Peyer's patch (tissue), 4 donors: ENCODE measurements at regions not wholly inside any gene's neighbourhood (a gene's known extent, or its start where the extent isn't known, plus 50 kb on each side); places are given as distances from the start of the nearest gene placed in this dataset.

Experiments used
- POLR2A ChIP-seq, 2 donors: fragments of 450-650 bp; IDR thresholded peaks; one replicate each; pipeline ENCODE4 v1.5.1; 2017; ENCODE audit warnings: antibody characterized with exemption in 2 of 2, mild to moderate bottlenecking in 2 of 2, moderate library complexity in 2 of 2
- TF ChIP-seq, protein P1 (sequence below), 6 experiments: fragments of 450-650 bp in 4 of 6; fragments of 200-600 bp in 2 of 6; sonication (generic) in 1 of 6; IDR thresholded peaks; one replicate each; pipeline ENCODE4 v1.5.1; 2017 to 2019; ENCODE audit warnings: antibody characterized with exemption in 6 of 6, mild to moderate bottlenecking in 3 of 6, moderate library complexity in 1 of 6

DNA sequence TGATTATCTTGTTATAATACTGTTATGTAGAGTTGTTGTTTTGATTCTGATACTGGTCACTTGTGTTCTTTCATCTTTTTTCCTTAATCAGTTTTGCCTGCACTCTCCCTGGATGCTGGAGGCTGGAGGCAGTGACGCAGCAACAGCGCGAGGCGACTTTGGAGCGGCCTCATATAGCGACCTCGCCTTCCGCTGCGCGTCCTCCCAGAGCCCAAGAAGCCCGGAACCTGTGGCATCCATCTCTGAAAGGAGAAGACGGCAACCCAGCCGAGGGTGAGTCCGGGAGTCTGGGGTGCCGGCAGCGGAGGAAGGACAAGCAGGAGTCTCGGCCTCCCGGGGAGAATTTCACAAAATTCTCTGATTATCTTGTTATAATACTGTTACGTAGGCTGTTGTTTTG is 161.2 kb downstream of the ZNF33B start:
- TF ChIP-seq, protein P1, sequence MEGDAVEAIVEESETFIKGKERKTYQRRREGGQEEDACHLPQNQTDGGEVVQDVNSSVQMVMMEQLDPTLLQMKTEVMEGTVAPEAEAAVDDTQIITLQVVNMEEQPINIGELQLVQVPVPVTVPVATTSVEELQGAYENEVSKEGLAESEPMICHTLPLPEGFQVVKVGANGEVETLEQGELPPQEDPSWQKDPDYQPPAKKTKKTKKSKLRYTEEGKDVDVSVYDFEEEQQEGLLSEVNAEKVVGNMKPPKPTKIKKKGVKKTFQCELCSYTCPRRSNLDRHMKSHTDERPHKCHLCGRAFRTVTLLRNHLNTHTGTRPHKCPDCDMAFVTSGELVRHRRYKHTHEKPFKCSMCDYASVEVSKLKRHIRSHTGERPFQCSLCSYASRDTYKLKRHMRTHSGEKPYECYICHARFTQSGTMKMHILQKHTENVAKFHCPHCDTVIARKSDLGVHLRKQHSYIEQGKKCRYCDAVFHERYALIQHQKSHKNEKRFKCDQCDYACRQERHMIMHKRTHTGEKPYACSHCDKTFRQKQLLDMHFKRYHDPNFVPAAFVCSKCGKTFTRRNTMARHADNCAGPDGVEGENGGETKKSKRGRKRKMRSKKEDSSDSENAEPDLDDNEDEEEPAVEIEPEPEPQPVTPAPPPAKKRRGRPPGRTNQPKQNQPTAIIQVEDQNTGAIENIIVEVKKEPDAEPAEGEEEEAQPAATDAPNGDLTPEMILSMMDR (IDR thresholded peaks at IDR 0.05), result no peak
- TF ChIP-seq POLR2A (IDR thresholded peaks at IDR 0.05), result no peak
